ENCODE measurements at regions not wholly inside any gene's neighbourhood (a gene's known extent, or its start where the extent isn't known, plus 50 kb on each side); places are given as distances from the start of the nearest gene placed in this dataset.
A peak's percentile ranks its signal among the peaks of the same experiment; 100 is the strongest.
"Not testable (repeated sequence)": the region's sequence is repeated elsewhere in the genome, so short reads cannot be mapped to it uniquely, and the experiment has no call there.

DNA sequence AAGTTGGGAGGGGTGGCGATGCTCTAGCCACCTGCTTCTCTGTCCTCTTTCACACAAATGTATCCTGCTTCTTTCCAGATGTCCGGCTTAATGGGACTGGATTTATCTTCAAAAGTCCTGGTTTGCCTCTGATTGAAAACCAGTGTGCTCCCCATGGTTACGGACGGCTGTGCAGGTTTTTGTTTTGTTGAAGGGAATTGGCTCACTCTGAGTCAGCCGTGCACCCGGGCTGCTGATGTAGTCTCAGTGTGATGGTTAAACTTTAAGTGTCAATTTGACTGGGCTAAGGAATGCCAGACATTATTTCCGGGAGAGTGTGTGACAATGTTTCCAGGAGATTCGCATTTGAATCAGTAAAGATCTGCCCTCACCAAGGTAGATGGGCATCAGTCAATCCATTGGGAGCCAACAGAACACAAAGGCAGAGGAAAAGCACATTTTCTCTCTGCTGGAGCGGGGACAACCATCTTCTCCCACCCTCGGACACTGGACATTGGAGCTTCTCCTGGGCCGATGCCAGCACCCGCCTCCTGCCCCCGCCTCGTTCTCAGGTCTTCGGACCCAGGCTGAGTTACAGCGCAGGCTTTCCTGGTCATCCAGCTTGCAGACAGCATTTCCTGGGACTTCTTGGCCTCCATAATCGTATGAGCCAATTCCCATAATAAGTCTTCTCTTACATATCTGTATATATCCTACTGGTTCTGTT, 126.9 kb upstream of the TNRC6C start:
- H3K4me1 ChIP-seq, result peaks cover 0 to 61% of the 10 kb centered on the region in 2 donors
- peak overlapping the region; percentile 81 to 93 for H3K27ac ChIP-seq
- TF ChIP-seq, protein P1, sequence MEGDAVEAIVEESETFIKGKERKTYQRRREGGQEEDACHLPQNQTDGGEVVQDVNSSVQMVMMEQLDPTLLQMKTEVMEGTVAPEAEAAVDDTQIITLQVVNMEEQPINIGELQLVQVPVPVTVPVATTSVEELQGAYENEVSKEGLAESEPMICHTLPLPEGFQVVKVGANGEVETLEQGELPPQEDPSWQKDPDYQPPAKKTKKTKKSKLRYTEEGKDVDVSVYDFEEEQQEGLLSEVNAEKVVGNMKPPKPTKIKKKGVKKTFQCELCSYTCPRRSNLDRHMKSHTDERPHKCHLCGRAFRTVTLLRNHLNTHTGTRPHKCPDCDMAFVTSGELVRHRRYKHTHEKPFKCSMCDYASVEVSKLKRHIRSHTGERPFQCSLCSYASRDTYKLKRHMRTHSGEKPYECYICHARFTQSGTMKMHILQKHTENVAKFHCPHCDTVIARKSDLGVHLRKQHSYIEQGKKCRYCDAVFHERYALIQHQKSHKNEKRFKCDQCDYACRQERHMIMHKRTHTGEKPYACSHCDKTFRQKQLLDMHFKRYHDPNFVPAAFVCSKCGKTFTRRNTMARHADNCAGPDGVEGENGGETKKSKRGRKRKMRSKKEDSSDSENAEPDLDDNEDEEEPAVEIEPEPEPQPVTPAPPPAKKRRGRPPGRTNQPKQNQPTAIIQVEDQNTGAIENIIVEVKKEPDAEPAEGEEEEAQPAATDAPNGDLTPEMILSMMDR (IDR thresholded peaks at IDR 0.05), result no peak
- H3K36me3 ChIP-seq, result no peaks in the 10 kb centered on the region
- no peaks in the 10 kb centered on the region for H3K27me3 ChIP-seq
- H3K4me3 ChIP-seq, result no peak overlapping the region
- peak; percentile 76 for DNase-seq (ENCODE audit: low spot score)
- no peaks in the 10 kb centered on the region for H3K9me3 ChIP-seq

DNA sequence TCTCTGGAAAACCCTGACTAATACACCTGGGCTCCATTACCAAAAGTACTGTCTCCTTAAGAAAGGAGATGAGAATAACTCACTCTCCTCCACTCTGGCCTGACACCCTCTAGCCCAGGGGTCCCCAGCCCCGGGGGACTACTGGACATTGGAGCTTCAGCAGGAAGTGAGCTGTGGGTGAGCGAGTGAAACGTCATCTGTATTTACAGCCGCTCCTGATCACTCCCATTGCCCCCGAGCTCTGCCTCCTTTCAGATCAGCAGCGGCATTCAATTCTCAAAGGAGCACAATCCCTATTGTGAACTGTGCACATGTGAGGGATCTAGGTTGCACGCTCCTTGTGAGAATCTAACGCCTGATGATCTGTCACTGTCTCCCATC, 126.3 kb upstream of the TNRC6C start:
- DNase-seq (ENCODE audit: low spot score), result no peak
- TF ChIP-seq, protein P1 (IDR thresholded peaks at IDR 0.05), result no peak
- no peaks in the 10 kb centered on the region for H3K27me3 ChIP-seq
- H3K4me3 ChIP-seq, result no peak overlapping the region
- no peaks in the 10 kb centered on the region for H3K9me3 ChIP-seq
- peaks cover 0 to 61% of the 10 kb centered on the region in 2 donors for H3K4me1 ChIP-seq
- peak overlapping the region; percentile 81 to 93 for H3K27ac ChIP-seq
- H3K36me3 ChIP-seq, result no peaks in the 10 kb centered on the region

DNA sequence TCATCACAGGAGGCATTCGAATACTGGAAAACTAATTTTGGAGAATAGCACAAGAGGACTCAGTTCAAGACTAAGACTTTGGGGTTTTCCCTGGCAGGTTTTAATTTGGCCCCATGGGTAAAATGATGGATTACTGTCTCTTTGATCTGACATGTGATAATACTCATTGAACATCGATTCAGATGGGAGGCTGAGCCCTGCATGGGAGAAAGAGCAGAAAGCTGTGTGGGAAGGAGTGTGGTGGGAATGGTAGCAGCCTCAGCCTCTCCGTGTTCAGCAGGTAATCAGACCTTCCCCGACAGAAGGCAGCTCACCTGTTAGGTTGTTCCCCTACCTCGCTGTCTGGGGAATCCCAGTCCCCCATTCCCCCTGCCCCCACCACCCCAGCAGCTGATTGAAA, 124.7 kb upstream of the TNRC6C start:
- peaks cover 0 to 50% of the 10 kb centered on the region in 2 donors for H3K4me1 ChIP-seq

DNA sequence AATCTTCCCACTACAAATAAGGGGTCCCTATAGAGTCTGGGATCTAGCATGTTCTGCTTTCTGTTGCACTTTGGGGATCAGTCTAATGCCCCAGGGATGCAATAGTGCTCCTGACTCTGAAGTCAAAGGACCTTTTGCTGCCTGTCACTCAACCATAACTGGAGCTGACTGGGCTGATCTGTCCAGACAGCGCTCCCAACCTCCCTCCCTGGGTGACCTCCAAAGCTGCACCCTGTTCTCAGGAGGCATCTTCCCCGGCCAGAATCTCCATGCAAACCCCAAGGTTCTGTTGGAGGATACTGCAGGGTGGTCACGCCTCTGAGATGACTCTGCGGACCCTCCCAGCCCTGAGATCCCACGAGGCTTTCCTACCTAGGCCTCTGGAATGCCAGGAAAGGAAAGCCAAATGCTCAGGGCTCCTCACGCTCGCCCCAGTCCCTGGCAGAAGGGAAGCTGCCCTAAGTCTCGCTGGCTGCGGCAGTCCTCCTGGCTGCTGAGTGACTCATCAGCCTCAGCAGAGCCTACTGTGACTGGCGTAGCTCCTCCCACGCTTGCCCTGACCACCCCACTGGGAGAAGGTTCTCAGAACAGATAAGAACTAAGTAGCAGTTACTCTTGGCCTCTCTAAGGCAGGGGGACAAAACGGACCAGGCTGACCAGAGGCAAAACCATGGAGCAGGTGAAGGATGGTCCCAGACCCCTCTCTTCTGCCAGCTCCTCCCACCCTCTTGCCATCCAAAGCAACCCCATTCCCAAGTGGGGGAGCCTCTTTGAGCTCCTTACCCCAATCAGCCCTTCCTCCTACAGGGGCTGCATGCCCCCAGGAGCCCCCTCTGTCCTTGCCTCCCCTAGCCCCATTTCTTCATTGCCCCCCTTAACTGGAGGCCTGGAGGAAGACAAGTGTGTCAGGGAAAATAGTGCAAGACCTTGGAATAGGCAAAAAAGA, 124.1 kb upstream of the TNRC6C start:
- TF ChIP-seq, protein P1 (IDR thresholded peaks at IDR 0.05), result no peak
- Histone ChIP-seq H3K4me3 (no peak overlapping the region), H3K4me1 (peaks cover 0 to 50% of the 10 kb centered on the region in 2 donors), H3K27ac (peak overlapping the region; percentile 61 to 67), H3K27me3 (no peaks in the 10 kb centered on the region), H3K9me3 (no peaks in the 10 kb centered on the region), H3K36me3 (no peaks in the 10 kb centered on the region)
- DNase-seq (ENCODE audit: low spot score), result peak; percentile 86

More for the DNA sequence above, 124.7 kb upstream of the TNRC6C start:
- no peak for DNase-seq (ENCODE audit: low spot score)
- H3K27ac ChIP-seq, result peak overlapping the region in 1 of 2 donors; percentile 67
- TF ChIP-seq, protein P1 (IDR thresholded peaks at IDR 0.05), result no peak
- no peaks in the 10 kb centered on the region for H3K9me3 ChIP-seq
- H3K27me3 ChIP-seq, result no peaks in the 10 kb centered on the region
- H3K36me3 ChIP-seq, result no peaks in the 10 kb centered on the region
- no peak overlapping the region for H3K4me3 ChIP-seq

DNA sequence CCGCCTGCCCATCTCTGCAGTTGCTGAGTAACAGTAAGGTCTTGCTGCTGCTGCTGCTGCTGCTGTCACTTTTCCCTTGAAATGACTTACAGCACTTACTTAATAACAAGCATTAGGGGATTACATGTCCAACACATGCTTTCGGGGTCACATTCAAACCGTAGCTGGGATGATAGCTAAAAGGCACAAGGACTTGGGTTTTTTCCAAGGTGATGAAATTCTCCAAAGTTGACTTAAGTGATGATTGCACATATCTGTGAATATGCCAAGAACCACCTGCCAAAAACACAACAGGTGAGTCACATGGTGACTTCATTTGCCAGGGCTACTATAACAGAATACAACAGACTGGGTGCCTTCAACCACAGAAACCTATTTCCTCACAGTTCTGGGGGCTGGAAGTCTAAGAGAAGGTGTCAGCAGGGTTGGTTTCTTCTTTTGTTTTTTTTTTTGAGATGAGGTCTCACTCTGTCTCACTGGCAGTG, 121.9 kb upstream of the TNRC6C start:
- Histone ChIP-seq H3K36me3 (no peaks in the 10 kb centered on the region), H3K27ac (peak overlapping the region; percentile 32 to 51), H3K27me3 (no peaks in the 10 kb centered on the region), H3K4me3 (no peak overlapping the region), H3K4me1 (peaks cover 0 to 45% of the 10 kb centered on the region in 2 donors), H3K9me3 (no peaks in the 10 kb centered on the region)
- TF ChIP-seq, protein P1 (IDR thresholded peaks at IDR 0.05), result no peak
- no peak for DNase-seq (ENCODE audit: low spot score)

DNA sequence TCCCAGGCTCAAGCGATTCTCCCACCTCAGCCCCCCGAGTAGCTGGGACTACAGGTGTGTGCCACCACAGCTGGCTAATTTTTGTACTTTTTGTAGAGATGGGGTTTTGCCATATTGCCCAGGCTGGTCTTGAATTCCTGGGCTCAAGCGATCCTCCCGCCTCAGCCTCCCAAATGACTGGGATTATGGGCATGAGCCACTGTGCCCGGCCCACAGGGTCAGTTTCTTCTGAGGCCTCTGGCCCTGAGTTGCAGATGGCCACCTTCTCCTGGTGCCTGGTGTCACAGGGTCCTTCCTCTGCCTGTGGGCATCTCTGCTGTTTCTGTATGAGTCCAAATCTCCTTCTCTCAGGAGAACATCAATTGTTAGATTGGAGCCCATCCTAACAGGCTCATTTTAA, 121.4 kb upstream of the TNRC6C start:
- not testable (repeated sequence) for H3K9me3 ChIP-seq; DNase-seq (ENCODE audit: low spot score); H3K36me3 ChIP-seq; H3K4me3 ChIP-seq; H3K27me3 ChIP-seq
- peak overlapping the region in 1 of 2 donors; percentile 51 for H3K27ac ChIP-seq
- H3K4me1 ChIP-seq, result peaks cover 0 to 45% of the 10 kb centered on the region in 2 donors

Measured in right atrium auricular region (tissue), 2 donors.